ENCODE measurements at regions not wholly inside any gene's neighbourhood (a gene's known extent, or its start where the extent isn't known, plus 50 kb on each side); places are given as distances from the start of the nearest gene placed in this dataset.

GRCh38 chr1:14500912-14501311 lies 97.6 kb upstream of the KAZN start:
- no peak for TF ChIP-seq CTCF (IDR thresholded peaks at IDR 0.05)
- TF ChIP-seq POLR2A (IDR thresholded peaks at IDR 0.05; ENCODE audit: low read depth): no peak
- no peak for TF ChIP-seq EP300 (IDR thresholded peaks at IDR 0.05)
